ENCODE measurements at regions not wholly inside any gene's neighbourhood (a gene's known extent, or its start where the extent isn't known, plus 50 kb on each side); places are given as distances from the start of the nearest gene placed in this dataset.

DNA sequence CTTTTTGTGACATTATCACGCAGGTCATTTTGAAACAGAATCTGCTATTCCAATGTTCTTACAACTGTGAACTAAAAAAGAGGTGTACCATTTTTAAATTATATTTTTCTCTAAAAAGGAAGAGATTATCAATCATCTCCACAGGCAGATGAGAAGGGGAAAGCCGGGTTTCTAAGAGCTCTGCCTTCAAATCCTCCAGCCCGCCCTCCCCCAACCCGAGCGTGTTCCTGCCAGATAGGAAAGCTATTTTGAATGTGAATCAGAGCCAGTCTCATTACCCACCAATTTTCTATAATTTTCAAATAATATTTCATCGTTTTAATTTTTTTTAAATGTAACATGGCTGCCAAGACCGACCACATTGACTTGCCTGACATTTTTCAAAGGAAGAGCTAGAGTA lies 65.9 kb downstream of the KCNF1 start:
- H3K36me3 ChIP-seq (ENCODE audit: insufficient read depth, low read length), result no peaks in the 10 kb centered on the region
- peaks cover 64% of the 10 kb centered on the region for H3K27me3 ChIP-seq (ENCODE audit: control insufficient read depth, insufficient read depth, low read length)

DNA sequence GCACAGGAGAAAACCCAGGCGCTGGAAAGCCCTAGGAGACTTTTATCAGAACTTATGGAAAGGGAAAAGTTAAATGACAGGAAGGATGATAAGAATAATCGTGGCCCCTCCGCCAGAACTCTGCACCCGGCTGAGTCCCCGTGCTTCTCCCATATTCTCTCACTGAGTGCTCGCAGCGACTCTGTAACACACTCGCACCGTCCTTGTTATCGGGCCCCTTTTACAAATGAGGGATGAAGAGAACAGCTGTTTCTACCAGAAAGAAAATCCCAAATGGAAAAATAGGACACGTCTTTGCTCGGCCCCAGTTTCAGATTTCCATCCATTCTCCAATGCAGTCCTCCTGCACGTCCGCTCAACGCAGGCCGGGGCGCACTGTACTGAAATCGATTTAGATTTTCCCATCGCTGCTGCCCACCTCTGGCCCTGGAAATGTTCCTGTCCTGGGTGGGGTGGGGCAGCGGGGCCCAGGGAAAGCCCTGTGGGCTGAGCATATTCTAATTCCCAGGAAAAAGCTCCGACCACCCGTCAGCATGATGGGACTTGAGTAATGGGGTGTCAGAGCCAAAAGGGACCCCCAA lies 66.4 kb downstream of the KCNF1 start:
- no peaks in the 10 kb centered on the region for H3K36me3 ChIP-seq (ENCODE audit: insufficient read depth, low read length)
- no peak overlapping the region for H3K9ac ChIP-seq (ENCODE audit: low read depth, low read length)
- no peaks in the 10 kb centered on the region for H3K9me3 ChIP-seq (replicated peaks; ENCODE audit: low read length)
- peak overlapping the region; percentile 46 for H3K4me2 ChIP-seq (ENCODE audit: low read length)
- H3K4me1 ChIP-seq (ENCODE audit: control insufficient read depth, insufficient read depth, low read length), result no peaks in the 10 kb centered on the region
- peak overlapping the region; percentile 43 for H3K4me3 ChIP-seq (ENCODE audit: low read length)
- H3K27me3 ChIP-seq (ENCODE audit: control insufficient read depth, insufficient read depth, low read length), result peaks cover 65% of the 10 kb centered on the region

More for the DNA sequence above, 65.9 kb downstream of the KCNF1 start:
- no peaks in the 10 kb centered on the region for H3K9me3 ChIP-seq (replicated peaks; ENCODE audit: low read length)
- H3K4me1 ChIP-seq (ENCODE audit: control insufficient read depth, insufficient read depth, low read length), result no peaks in the 10 kb centered on the region
- H3K9ac ChIP-seq (ENCODE audit: low read depth, low read length), result no peak overlapping the region
- H3K4me3 ChIP-seq (ENCODE audit: low read length), result no peak overlapping the region
- peak overlapping the region; percentile 46 for H3K4me2 ChIP-seq (ENCODE audit: low read length)

DNA sequence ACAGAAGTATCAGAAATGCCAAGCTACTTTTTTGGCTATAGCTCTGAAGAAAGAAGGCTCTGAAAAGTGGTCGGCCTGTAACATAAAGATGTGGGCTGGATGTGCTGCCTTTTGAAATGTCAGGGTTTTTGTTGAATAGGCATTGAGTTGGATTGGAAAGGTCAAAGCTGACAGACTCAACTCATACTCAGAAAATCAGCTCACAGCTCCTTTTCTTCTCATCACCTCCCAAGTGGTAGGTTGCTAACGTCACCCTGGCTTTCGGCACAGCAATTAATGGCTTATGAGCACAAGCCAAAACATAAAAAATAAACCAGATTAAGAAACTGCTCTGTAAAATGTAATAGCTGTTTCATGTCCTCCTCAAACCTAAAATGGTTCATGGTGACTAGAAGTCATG lies 68.3 kb downstream of the KCNF1 start:
- no peak overlapping the region for H3K4me3 ChIP-seq (ENCODE audit: low read length)
- H3K27me3 ChIP-seq (ENCODE audit: control insufficient read depth, insufficient read depth, low read length), result peaks cover 73% of the 10 kb centered on the region
- no peaks in the 10 kb centered on the region for H3K9me3 ChIP-seq (replicated peaks; ENCODE audit: low read length)
- H3K4me1 ChIP-seq (ENCODE audit: control insufficient read depth, insufficient read depth, low read length), result no peaks in the 10 kb centered on the region
- no peak overlapping the region for H3K9ac ChIP-seq (ENCODE audit: low read depth, low read length)
- H3K4me2 ChIP-seq (ENCODE audit: low read length), result no peak overlapping the region
- no peaks in the 10 kb centered on the region for H3K36me3 ChIP-seq (ENCODE audit: insufficient read depth, low read length)

DNA sequence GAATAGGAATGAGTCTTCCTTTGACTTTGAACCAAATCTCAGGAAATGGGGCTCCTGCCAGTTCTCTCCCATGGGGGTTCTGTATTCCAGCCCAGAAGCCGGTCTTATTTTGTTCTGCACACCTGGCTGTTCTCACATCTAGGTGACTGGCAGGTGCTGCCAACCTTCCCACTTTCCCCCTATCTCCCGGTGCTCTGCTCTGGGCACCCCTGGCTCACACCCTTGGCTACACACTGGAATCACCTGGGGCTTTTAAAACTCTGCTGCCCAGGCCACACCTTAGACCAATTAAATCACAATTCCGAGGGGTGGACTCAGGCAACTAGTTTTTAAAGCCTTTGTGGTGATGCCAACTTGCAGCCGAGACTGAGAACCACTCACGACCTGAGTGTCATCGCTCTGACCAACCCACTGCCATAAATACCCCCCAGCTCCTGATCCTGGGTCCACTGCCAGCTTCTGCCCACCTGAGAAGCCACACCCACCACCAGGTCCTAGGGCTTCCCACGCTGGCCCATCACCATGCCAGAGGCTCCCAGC lies 69.2 kb downstream of the KCNF1 start:
- no peak overlapping the region for H3K4me2 ChIP-seq (ENCODE audit: low read length)

DNA sequence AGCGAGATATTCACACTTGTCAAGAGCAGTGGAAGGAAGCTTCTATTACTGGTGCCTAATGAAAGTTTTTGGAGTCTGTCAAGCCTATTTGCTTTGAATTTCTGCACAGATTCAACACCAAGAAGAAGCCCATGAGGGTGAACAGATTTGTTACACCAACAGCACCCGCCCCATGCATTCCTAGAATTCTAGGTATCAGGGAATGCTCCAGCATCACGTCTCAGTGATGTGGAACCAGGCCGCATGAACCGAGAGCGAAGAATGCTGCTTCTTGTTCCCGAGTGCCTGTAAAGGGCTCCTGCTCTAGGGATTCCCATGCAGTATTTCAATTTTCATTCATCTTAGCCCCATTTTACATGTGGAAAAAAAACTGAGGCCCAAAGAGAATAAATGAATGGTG lies 69.7 kb downstream of the KCNF1 start:
- H3K4me3 ChIP-seq (ENCODE audit: low read length), result no peak overlapping the region
- no peaks in the 10 kb centered on the region for H3K36me3 ChIP-seq (ENCODE audit: insufficient read depth, low read length)
- no peaks in the 10 kb centered on the region for H3K4me1 ChIP-seq (ENCODE audit: control insufficient read depth, insufficient read depth, low read length)
- no peaks in the 10 kb centered on the region for H3K9me3 ChIP-seq (replicated peaks; ENCODE audit: low read length)
- H3K27me3 ChIP-seq (ENCODE audit: control insufficient read depth, insufficient read depth, low read length), result peaks cover 83% of the 10 kb centered on the region
- no peak overlapping the region for H3K4me2 ChIP-seq (ENCODE audit: low read length)
- H3K9ac ChIP-seq (ENCODE audit: low read depth, low read length), result no peak overlapping the region

More for the DNA sequence above, 69.2 kb downstream of the KCNF1 start:
- Histone ChIP-seq H3K27me3 (ENCODE audit: control insufficient read depth, insufficient read depth, low read length) (peaks cover 78% of the 10 kb centered on the region), H3K4me1 (ENCODE audit: control insufficient read depth, insufficient read depth, low read length) (no peaks in the 10 kb centered on the region), H3K9ac (ENCODE audit: low read depth, low read length) (no peak overlapping the region), H3K9me3 (replicated peaks; ENCODE audit: low read length) (no peaks in the 10 kb centered on the region), H3K36me3 (ENCODE audit: insufficient read depth, low read length) (no peaks in the 10 kb centered on the region), H3K4me3 (ENCODE audit: low read length) (no peak overlapping the region)

DNA sequence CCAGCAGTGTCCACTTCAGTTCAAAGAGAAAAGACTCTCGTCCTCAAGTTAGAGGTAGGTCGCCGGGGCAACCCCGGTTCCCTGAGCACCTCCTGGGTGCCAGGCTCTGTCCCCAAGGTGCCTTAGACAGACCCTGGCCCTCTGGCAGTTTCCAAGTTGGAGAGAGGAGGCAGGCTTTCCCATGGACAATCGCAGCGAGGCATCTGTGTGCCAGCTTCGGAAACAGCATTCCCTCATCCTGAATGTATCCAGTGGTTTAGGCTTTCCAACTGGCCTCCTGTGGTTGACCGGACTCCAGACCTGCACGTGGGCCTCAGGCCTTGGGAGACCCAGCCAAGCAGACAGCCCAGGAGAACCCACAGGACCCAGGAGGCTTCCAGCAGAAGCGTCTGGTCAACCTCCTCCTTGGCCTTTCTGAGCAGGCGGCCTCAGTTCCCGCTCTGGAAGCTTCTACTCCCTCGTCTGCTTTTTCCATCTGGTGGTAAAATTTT lies 70.3 kb downstream of the KCNF1 start:
- H3K36me3 ChIP-seq (ENCODE audit: insufficient read depth, low read length), result no peaks in the 10 kb centered on the region
- no peak overlapping the region for H3K4me2 ChIP-seq (ENCODE audit: low read length)
- H3K27me3 ChIP-seq (ENCODE audit: control insufficient read depth, insufficient read depth, low read length), result peaks cover 81% of the 10 kb centered on the region
- no peaks in the 10 kb centered on the region for H3K4me1 ChIP-seq (ENCODE audit: control insufficient read depth, insufficient read depth, low read length)
- no peak overlapping the region for H3K4me3 ChIP-seq (ENCODE audit: low read length)
- no peaks in the 10 kb centered on the region for H3K9me3 ChIP-seq (replicated peaks; ENCODE audit: low read length)
- no peak overlapping the region for H3K9ac ChIP-seq (ENCODE audit: low read depth, low read length)

DNA sequence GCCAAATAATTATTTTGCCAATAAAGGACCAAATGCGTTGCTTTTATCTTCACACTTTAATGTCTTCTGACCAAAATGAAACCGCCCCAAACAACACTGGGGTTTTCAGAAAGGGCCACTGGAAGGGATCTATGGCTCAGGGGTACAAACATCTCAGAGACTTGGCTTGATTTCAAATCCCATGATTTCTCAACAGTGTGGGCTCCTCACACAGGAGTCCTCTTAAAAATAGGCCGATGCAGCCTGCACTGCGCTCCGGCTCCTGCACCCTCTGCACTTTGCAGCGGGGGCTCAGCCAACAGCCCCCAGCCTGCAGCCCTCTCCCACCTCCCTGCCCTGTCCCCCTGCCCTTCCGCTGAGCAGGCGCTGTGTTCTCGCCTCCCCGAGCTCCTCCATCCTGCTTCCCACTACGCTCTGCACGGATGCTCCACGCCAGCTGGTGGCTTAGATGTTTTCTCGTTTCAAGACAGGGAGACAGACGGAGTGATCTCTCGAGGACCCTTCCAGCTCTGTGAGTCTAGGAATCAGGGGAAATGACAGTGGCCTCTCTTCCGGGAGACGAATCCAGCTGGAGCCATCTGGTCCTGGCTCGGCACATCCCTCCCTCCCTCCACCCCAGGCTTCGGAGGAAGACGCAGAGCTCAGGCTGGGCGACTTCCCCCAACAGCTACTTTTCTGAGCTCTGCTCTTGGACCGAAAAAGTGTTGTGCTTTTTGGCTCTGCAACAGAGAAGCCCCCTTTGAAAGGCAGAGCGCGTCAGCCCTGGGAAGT lies 71.4 kb downstream of the KCNF1 start:
- Histone ChIP-seq H3K36me3 (ENCODE audit: insufficient read depth, low read length) (no peaks in the 10 kb centered on the region), H3K9me3 (replicated peaks; ENCODE audit: low read length) (no peaks in the 10 kb centered on the region), H3K4me2 (ENCODE audit: low read length) (no peak overlapping the region), H3K4me1 (ENCODE audit: control insufficient read depth, insufficient read depth, low read length) (no peaks in the 10 kb centered on the region), H3K4me3 (ENCODE audit: low read length) (no peak overlapping the region), H3K9ac (ENCODE audit: low read depth, low read length) (no peak overlapping the region), H3K27me3 (ENCODE audit: control insufficient read depth, insufficient read depth, low read length) (peaks cover 70% of the 10 kb centered on the region)

DNA sequence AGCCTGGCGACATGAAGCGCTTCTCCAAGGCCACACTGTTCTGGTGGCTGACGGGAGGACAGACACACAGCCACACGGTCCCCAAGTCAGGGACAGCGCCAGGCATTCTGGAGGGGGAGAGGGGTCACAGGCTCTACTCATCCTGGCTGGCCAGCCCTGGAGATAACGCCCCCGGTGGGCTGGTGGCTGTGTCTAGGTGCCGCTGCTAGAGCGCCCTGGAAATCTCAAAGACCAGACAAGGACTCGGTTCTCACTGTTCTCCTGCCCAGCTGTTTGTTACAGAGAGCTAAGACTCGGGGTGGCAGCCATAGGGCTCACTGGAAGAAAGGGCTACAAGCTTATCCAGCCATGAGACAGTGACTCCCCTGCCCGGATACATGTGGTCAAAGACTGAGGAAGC lies 72.0 kb downstream of the KCNF1 start:
- H3K9ac ChIP-seq (ENCODE audit: low read depth, low read length), result no peak overlapping the region
- H3K4me1 ChIP-seq (ENCODE audit: control insufficient read depth, insufficient read depth, low read length), result no peaks in the 10 kb centered on the region
- H3K4me2 ChIP-seq (ENCODE audit: low read length), result no peak overlapping the region
- no peaks in the 10 kb centered on the region for H3K9me3 ChIP-seq (replicated peaks; ENCODE audit: low read length)
- H3K27me3 ChIP-seq (ENCODE audit: control insufficient read depth, insufficient read depth, low read length), result peaks cover 67% of the 10 kb centered on the region
- H3K4me3 ChIP-seq (ENCODE audit: low read length), result no peak overlapping the region
- no peaks in the 10 kb centered on the region for H3K36me3 ChIP-seq (ENCODE audit: insufficient read depth, low read length)

DNA sequence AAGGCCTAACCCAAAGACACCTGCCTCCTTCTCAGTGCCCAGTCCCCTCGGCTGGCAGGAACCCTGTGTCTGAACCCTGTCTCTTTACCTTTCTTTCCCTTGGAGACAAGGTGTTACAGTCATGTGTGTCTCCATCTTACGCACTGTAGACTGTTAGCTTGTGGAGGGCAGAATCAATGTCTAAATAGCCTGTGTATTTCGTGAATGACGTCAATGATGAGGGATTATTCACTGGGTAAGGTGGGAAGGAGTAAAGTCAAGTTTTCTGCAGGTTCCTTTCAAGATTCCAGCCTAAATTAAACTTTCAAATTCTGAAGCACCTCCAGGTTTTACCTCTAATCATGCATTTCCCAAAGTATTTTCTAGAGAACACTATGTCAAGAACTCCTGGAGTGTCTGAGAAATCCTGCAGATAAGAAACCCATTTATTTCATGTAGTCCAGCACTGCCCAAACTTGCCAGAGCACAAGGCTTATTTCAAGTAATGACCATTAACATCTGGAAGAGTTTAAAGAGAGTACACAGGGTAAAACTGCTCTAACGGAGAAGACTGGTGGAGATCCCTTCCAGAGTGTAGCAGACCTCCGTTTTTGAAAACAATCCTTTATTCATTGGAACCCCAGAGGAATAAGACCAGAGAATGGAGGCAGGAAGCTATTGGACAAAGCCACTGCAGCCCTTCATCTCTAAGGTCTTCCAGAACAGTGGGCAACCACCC lies 72.8 kb downstream of the KCNF1 start:
- Histone ChIP-seq H3K9me3 (replicated peaks; ENCODE audit: low read length) (no peaks in the 10 kb centered on the region), H3K4me1 (ENCODE audit: control insufficient read depth, insufficient read depth, low read length) (no peaks in the 10 kb centered on the region), H3K27me3 (ENCODE audit: control insufficient read depth, insufficient read depth, low read length) (peaks cover 67% of the 10 kb centered on the region), H3K36me3 (ENCODE audit: insufficient read depth, low read length) (no peaks in the 10 kb centered on the region), H3K9ac (ENCODE audit: low read depth, low read length) (no peak overlapping the region), H3K4me2 (ENCODE audit: low read length) (no peak overlapping the region), H3K4me3 (ENCODE audit: low read length) (no peak overlapping the region)

DNA sequence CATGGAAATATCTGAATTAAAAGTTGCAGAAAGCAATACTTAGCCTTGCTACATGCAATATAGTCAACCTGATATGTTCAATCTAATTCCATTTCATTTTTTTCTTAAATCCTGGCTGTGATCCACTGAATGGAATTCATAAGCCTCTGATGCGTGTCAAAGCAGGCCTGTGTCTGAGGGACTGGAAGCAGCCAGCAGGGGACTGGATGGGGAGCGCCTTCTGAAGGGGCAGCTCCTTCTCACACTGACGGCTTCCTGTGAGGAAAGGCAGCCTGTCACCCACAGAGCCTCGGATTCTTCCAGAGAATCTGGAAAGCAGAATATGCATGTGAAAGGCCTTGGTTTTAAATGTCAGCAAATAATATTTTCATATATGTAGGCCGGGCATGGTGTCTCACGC lies 73.5 kb downstream of the KCNF1 start:
- H3K27me3 ChIP-seq (ENCODE audit: control insufficient read depth, insufficient read depth, low read length), result peaks cover 67% of the 10 kb centered on the region
- no peaks in the 10 kb centered on the region for H3K36me3 ChIP-seq (ENCODE audit: insufficient read depth, low read length)
- H3K4me1 ChIP-seq (ENCODE audit: control insufficient read depth, insufficient read depth, low read length), result no peaks in the 10 kb centered on the region
- no peak overlapping the region for H3K4me3 ChIP-seq (ENCODE audit: low read length)
- no peaks in the 10 kb centered on the region for H3K9me3 ChIP-seq (replicated peaks; ENCODE audit: low read length)
- no peak overlapping the region for H3K4me2 ChIP-seq (ENCODE audit: low read length)
- H3K9ac ChIP-seq (ENCODE audit: low read depth, low read length), result no peak overlapping the region

DNA sequence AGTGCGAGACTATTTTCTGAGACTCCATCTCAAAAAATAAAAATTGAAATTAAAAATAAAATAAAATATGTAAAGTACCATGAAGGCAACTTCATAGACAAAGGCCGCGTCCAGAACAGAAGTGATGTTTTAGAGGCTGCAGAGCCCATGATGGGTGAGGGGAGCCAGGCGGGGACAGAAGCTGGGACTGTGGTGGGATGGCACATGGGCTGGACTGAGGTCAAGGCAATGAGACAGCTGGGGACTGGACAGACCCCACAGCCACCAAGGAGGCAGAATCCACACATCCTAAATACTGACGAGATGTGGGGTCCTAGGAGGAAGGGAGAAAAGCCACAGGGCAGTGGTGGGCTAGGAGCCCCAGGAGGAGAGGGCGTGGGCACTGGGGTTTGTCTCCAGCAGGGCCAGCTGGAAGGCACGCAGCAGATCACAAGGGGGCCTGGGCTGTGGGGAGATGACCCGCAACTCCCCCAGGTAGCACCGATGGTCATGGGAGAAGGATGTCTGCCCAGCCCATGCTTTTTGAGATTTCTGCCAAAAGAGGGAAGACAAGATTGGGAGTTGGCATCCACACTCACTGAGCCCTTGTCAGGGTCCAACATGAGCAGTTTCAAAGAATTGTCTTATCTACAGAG lies 74.3 kb downstream of the KCNF1 start:
- H3K4me2 ChIP-seq (ENCODE audit: low read length), result no peak overlapping the region
- H3K36me3 ChIP-seq (ENCODE audit: insufficient read depth, low read length), result no peaks in the 10 kb centered on the region
- H3K27me3 ChIP-seq (ENCODE audit: control insufficient read depth, insufficient read depth, low read length), result peaks cover 68% of the 10 kb centered on the region
- no peaks in the 10 kb centered on the region for H3K9me3 ChIP-seq (replicated peaks; ENCODE audit: low read length)
- no peak overlapping the region for H3K4me3 ChIP-seq (ENCODE audit: low read length)
- H3K4me1 ChIP-seq (ENCODE audit: control insufficient read depth, insufficient read depth, low read length), result no peaks in the 10 kb centered on the region
- no peak overlapping the region for H3K9ac ChIP-seq (ENCODE audit: low read depth, low read length)

Data from skeletal muscle satellite cell (primary cell).